Naive B cell (primary cell): ENCODE measurements at regions not wholly inside any gene's neighbourhood (a gene's known extent, or its start where the extent isn't known, plus 50 kb on each side); places are given as distances from the start of the nearest gene placed in this dataset.

Experiments used
- ATAC-seq, 2 donors: fragments of 150-1000 bp; cut with Tn5 transposase; 2 replicates each; pipeline ENCODE4 v1.10.0; 2021; ENCODE audit warnings: low read depth in 2 of 2, mild to moderate bottlenecking in 2 of 2, moderate library complexity in 2 of 2
- DNase-seq: peaks from one replicate; pipeline ENCODE4 v3.0.0; 2022
- H3K27ac Mint-ChIP-seq, 6 donors: one replicate each; pipeline ENCODE4 v1.8.0; 2020 to 2022; ENCODE audit warnings: mild to moderate bottlenecking in 6 of 6, mixed read lengths in 6 of 6, moderate library complexity in 5 of 6, inconsistent platforms in 2 of 6
- H3K27me3 Mint-ChIP-seq, 3 donors: one replicate each; pipeline ENCODE4 v1.8.0; 2021 to 2022; ENCODE audit warnings: mixed read lengths in 3 of 3, mild to moderate bottlenecking in 1 of 3
- H3K36me3 Mint-ChIP-seq, 2 donors: one replicate each; pipeline ENCODE4 v1.8.0; 2020 to 2022; ENCODE audit warnings: mixed read lengths in 2 of 2, inconsistent platforms in 1 of 2, mild to moderate bottlenecking in 1 of 2
- H3K4me1 Mint-ChIP-seq, 3 donors: one replicate each; pipeline ENCODE4 v1.8.0; 2020 to 2022; ENCODE audit warnings: mixed read lengths in 3 of 3, inconsistent platforms in 1 of 3, mild to moderate bottlenecking in 1 of 3, moderate library complexity in 1 of 3
- H3K4me3 Mint-ChIP-seq, 8 donors: one replicate each; pipeline ENCODE4 v1.8.0; 2020 to 2022; ENCODE audit warnings: mild to moderate bottlenecking in 8 of 8, mixed read lengths in 8 of 8, moderate library complexity in 8 of 8, inconsistent platforms in 2 of 8
- H3K9me3 Mint-ChIP-seq, 7 donors: one replicate each; pipeline ENCODE4 v1.8.0; 2020 to 2022; ENCODE audit warnings: mixed read lengths in 7 of 7, mild to moderate bottlenecking in 5 of 7, inconsistent platforms in 2 of 7, moderate library complexity in 1 of 7

DNA sequence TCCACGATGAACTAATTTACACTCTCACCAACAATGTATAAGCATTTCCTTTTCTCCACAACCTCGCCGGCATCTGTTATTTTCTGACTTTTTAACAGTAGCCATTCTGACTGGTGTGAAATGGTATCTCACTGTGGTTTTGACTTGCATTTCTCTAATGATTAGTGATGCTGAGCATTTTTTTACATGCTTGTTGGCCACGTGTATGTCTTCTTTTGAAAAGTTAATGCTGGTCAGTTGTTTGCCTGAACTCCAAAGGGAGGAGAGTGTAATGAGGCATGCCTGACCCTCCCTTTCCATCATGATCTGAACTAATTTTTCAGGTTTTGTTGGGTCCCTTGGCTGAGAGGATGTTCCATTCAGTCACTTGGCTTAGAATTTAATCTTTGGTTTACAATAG, 50.7 kb upstream of the SVIL start:
- Mint-ChIP-seq H3K27me3 (no peaks in the 10 kb centered on the region), H3K9me3 (peaks cover 0 to 3% (median 0%) of the 10 kb centered on the region in 7 donors), H3K36me3 (no peaks in the 10 kb centered on the region), H3K4me3 (no peak overlapping the region), H3K4me1 (peaks cover 17 to 24% (median 18%) of the 10 kb centered on the region in 3 donors), H3K27ac (no peak overlapping the region)
- ATAC-seq (no peak), DNase-seq (no peak)
